ENCODE measurements at regions not wholly inside any gene's neighbourhood (a gene's known extent, or its start where the extent isn't known, plus 50 kb on each side); places are given as distances from the start of the nearest gene placed in this dataset.

DNA sequence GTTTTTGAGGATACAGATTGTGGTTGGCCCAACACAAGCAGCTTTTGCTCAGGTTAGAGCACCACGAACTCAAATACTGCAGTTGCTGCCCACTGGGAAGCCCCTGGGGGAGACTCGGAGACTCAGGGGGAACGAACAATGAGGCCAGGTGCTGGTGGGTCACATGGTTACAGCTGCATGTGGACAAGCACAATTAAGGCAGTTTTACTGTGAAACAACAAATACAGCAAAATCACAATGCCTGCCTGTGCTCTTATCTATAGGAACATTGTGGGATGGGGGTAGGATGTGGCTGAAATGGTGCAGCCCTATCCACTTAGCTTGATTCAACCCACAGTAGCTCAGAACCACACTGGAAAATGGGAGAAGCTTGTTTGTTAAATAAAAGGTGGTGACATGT, 119.7 kb upstream of the SPATA13 start:
- TF ChIP-seq, protein P1, sequence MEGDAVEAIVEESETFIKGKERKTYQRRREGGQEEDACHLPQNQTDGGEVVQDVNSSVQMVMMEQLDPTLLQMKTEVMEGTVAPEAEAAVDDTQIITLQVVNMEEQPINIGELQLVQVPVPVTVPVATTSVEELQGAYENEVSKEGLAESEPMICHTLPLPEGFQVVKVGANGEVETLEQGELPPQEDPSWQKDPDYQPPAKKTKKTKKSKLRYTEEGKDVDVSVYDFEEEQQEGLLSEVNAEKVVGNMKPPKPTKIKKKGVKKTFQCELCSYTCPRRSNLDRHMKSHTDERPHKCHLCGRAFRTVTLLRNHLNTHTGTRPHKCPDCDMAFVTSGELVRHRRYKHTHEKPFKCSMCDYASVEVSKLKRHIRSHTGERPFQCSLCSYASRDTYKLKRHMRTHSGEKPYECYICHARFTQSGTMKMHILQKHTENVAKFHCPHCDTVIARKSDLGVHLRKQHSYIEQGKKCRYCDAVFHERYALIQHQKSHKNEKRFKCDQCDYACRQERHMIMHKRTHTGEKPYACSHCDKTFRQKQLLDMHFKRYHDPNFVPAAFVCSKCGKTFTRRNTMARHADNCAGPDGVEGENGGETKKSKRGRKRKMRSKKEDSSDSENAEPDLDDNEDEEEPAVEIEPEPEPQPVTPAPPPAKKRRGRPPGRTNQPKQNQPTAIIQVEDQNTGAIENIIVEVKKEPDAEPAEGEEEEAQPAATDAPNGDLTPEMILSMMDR (IDR thresholded peaks at IDR 0.05; ENCODE audit: low read depth, low read length, poor library complexity, severe bottlenecking), result no peak
- TF ChIP-seq EZH2phosphoT487 (IDR thresholded peaks at IDR 0.05; ENCODE audit: borderline replicate concordance, low read length), result no peak
